Thyroid gland (tissue), 4 donors: ENCODE measurements at regions not wholly inside any gene's neighbourhood (a gene's known extent, or its start where the extent isn't known, plus 50 kb on each side); places are given as distances from the start of the nearest gene placed in this dataset.
A peak's percentile ranks its signal among the peaks of the same experiment; 100 is the strongest.
"Not testable (repeated sequence)": the region's sequence is repeated elsewhere in the genome, so short reads cannot be mapped to it uniquely, and the experiment has no call there.

Experiments
- DNase-seq, 2 donors: peaks; one replicate each; pipeline ENCODE4 v3.0.0-alpha.2; 2019
- H3K27ac ChIP-seq, 3 donors: fragments of 200-600 bp; sonication (generic); 1 replicate in 2 of 3; 2 replicates in 1 of 3; pipeline ENCODE4 v1.5.1; 2016 to 2019; ENCODE audit warnings: mild to moderate bottlenecking in 1 of 3, moderate library complexity in 1 of 3
- H3K27me3 ChIP-seq: fragments of 200-600 bp; sonication (generic); one replicate; pipeline ENCODE4 v1.5.1; 2019
- H3K36me3 ChIP-seq, 2 donors: fragments of 200-600 bp; sonication (generic); one replicate each; pipeline ENCODE4 v1.5.1; 2016 to 2019
- H3K4me1 ChIP-seq, 2 donors: fragments of 200-600 bp; sonication (generic); one replicate each; pipeline ENCODE4 v1.5.1; 2017 to 2019
- H3K4me3 ChIP-seq, 3 donors: fragments of 200-600 bp; sonication (generic); replicated peaks in 1 of 3; 1 replicate in 2 of 3; 2 replicates in 1 of 3; pipeline ENCODE4 v1.5.1; 2016; ENCODE audit warnings: mild to moderate bottlenecking in 1 of 3
- H3K9me3 ChIP-seq: fragments of 200-600 bp; sonication (generic); one replicate; pipeline ENCODE4 v1.5.1; 2017
- POLR2A ChIP-seq, 2 donors: fragments of 450-650 bp; IDR thresholded peaks; one replicate each; pipeline ENCODE4 v1.6.1; 2017; ENCODE audit warnings: antibody characterized with exemption in 2 of 2, mild to moderate bottlenecking in 2 of 2, moderate library complexity in 1 of 2
- WGBS, 2 donors: methylation state at CpG; one replicate each; pipeline ENCODE4 v1.1.5; 2017; 5-methylcytosine and 5-hydroxymethylcytosine counted together
- intact Hi-C: fragments of 100-400 bp; cut with DNase I; formaldehyde crosslinking; loops from one replicate; pipeline ENCODE4 v1.15.1; 2023
- TF ChIP-seq, protein P1 (sequence below), 6 experiments: fragments of 200-600 bp in 3 of 6; fragments of 450-650 bp in 3 of 6; sonication (generic) in 3 of 6; IDR thresholded peaks; one replicate each; pipeline ENCODE4 v1.5.1; 2016 to 2019; ENCODE audit warnings: antibody characterized with exemption in 6 of 6, mild to moderate bottlenecking in 2 of 6, inconsistent platforms in 1 of 6, moderate library complexity in 1 of 6

DNA sequence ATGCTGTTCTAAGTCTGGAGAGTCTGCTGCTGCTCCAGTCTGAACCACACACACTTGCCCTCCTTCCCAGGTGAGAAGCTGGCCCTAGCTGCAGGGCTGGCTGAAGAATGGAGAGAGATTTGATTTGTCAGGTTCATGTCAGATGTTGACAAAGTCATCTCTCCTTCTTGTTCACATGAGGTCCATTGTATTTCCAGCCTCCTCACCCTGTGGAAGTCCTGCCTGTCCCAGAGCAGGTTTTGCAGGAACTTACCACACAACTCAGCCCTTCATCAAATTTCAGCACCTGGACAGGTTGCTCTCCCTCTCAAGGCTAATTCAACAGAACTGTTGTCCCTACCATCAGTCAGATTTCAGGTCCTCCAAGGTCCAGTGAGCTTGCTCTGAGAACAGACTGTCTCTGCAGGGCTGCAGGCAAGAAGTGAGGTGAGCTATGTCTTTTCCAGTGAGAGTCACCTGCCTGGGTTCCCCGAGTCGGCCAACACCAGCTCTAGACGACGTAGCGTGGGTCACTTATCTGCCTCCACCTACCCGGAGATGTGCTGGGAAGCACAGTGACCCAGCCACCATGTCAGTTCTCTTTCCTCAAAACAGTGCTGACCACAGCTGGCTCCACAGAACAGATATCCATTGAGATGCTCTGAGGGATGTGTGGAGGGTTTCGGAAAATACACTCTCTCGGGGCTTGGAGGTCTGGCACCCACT lies 58.0 kb upstream of the CD93 start:
- peaks cover 6 to 43% of the 10 kb centered on the region in 2 donors for H3K4me1 ChIP-seq
- no peaks in the 10 kb centered on the region for H3K9me3 ChIP-seq
- TF ChIP-seq POLR2A (IDR thresholded peaks at IDR 0.05) = no peak
- TF ChIP-seq, protein P1, sequence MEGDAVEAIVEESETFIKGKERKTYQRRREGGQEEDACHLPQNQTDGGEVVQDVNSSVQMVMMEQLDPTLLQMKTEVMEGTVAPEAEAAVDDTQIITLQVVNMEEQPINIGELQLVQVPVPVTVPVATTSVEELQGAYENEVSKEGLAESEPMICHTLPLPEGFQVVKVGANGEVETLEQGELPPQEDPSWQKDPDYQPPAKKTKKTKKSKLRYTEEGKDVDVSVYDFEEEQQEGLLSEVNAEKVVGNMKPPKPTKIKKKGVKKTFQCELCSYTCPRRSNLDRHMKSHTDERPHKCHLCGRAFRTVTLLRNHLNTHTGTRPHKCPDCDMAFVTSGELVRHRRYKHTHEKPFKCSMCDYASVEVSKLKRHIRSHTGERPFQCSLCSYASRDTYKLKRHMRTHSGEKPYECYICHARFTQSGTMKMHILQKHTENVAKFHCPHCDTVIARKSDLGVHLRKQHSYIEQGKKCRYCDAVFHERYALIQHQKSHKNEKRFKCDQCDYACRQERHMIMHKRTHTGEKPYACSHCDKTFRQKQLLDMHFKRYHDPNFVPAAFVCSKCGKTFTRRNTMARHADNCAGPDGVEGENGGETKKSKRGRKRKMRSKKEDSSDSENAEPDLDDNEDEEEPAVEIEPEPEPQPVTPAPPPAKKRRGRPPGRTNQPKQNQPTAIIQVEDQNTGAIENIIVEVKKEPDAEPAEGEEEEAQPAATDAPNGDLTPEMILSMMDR (IDR thresholded peaks at IDR 0.05) = no peak
- intact Hi-C loops = no loop called here
- no peak for DNase-seq
- H3K27ac ChIP-seq = no peak overlapping the region
- WGBS, 2 donors = 90 to 95% methylated on average over 8 of the region's 8 CpGs
- H3K27me3 ChIP-seq = no peaks in the 10 kb centered on the region
- H3K4me3 ChIP-seq = no peak overlapping the region
- no peaks in the 10 kb centered on the region for H3K36me3 ChIP-seq

DNA sequence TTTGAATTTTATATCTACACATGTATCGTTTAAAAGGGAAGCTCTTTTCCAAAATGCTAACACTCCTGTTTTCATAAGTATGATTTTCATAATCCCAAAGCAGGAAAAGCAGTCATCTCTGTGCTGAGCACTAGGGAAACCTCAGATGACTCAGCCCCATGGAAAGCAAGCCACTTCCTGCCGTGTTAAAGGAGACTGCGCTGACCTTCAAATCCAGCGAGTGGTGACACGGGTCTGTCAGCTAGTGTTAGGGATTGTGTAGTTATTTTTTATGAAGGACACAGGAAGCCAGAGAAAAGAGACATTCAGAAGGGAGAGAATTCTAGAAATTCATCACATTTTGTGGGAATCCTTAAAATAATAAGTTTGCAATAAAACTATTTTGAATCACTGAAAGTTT lies 57.0 kb upstream of the CD93 start:
- Histone ChIP-seq H3K27me3 (no peaks in the 10 kb centered on the region), H3K4me3 (no peak overlapping the region), H3K4me1 (peaks cover 6 to 38% of the 10 kb centered on the region in 2 donors), H3K36me3 (no peaks in the 10 kb centered on the region), H3K9me3 (no peaks in the 10 kb centered on the region), H3K27ac (peak overlapping the region; percentile 58 to 71 (median 66))
- intact Hi-C loops = no loop called here
- DNase-seq = peak in 1 of 2 donors; percentile 29
- 44 to 60% methylated on average over 5 of the region's 5 CpGs for WGBS, 2 donors
- TF ChIP-seq POLR2A (IDR thresholded peaks at IDR 0.05) = no peak

DNA sequence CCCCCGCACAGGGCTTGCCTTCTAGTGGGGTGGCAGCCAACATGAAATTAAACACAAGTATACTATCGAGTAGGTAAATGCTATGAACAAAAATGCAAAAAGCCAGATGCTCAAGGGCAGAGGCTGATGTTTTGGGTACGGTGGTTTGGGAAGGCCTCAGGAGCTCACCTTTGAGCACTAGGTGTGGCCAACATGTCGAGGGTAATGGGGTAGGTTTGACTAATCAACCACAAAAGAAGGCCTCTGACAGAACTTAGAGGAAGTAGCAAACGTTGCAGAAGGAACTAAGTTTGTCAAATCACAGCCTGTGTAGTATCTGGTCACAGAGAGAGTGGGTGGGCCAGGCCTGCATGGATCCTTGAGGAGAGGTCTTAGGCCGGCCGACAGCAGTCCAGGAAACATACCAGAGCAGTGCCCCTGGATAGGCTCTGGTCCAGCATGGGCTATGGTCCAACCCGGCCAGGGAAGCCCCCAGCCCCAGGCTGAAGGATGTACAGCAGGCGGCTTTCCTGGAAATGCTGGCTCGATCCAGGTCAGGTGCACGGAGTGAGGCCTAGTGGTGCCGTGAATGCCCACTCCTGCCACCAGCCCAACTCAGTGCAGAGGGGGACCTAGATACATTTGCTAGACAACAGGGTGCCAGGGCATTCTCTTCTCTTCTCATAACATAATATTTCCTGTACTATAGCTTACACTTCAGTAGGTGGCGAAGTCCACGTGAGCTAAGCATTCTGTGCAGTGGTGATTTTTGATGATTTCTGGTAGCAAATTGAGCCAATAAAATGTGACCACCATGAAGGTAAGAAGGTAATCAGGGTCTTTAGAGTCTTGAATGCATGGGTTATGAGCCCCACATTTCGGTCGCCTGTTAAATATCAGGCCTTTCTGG lies 56.3 kb upstream of the CD93 start:
- DNase-seq = peak in 1 of 2 donors; percentile 4
- 84 to 89% methylated on average over 12 to 15 of the region's 16 CpGs for WGBS, 2 donors
- Histone ChIP-seq H3K36me3 (no peaks in the 10 kb centered on the region), H3K4me1 (peaks cover 6 to 31% of the 10 kb centered on the region in 2 donors), H3K9me3 (no peaks in the 10 kb centered on the region), H3K27ac (peak overlapping the region; percentile 58 to 71 (median 66)), H3K27me3 (no peaks in the 10 kb centered on the region), H3K4me3 (no peak overlapping the region)
- intact Hi-C loops = no loop called here
- TF ChIP-seq POLR2A (IDR thresholded peaks at IDR 0.05) = no peak
- TF ChIP-seq, protein P1 (IDR thresholded peaks at IDR 0.05) = no peak

DNA sequence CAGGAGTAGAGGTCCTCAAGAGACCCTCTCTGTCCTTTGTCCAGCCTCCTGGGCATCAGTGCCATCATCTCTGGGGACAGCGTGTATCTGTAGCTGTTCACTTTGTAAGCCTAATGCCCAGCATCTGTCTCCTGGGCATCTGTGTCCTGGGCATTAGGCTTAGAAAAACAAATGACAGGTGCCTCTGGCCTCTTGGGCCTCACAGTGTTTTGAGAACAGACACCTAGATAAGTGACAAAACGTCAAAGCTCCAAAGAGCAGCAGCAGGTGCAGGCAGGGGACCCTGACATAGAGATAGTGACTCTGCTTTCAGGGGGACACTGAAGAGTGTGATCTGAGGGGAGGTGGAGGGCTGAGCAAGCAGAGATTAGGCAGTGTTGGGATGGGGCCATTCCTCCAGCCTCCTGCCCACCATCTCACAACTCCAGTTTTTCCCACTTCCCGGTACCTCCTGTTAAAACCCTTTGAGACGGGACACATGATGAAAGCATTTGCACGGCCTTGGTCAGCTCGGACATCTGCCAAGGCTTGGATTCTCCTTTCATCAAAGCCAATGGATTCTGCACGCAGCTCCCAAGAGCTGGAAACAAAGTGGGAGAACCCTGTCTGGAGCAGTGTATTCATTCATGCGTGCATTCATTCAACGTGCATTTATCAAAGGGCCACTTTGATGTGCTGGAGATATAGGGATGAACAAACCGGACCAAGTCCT lies 55.5 kb upstream of the CD93 start:
- peaks cover 6 to 27% of the 10 kb centered on the region in 2 donors for H3K4me1 ChIP-seq
- H3K4me3 ChIP-seq = no peak overlapping the region
- H3K27me3 ChIP-seq = no peaks in the 10 kb centered on the region
- H3K9me3 ChIP-seq = no peaks in the 10 kb centered on the region
- H3K36me3 ChIP-seq = no peaks in the 10 kb centered on the region
- DNase-seq = no peak
- peak overlapping the region in 1 of 3 donors; percentile 71 for H3K27ac ChIP-seq
- intact Hi-C loops = no loop called here
- 78 to 80% methylated on average over 10 of the region's 10 CpGs for WGBS, 2 donors
- no peak for TF ChIP-seq POLR2A (IDR thresholded peaks at IDR 0.05)
- TF ChIP-seq, protein P1 (IDR thresholded peaks at IDR 0.05) = no peak

DNA sequence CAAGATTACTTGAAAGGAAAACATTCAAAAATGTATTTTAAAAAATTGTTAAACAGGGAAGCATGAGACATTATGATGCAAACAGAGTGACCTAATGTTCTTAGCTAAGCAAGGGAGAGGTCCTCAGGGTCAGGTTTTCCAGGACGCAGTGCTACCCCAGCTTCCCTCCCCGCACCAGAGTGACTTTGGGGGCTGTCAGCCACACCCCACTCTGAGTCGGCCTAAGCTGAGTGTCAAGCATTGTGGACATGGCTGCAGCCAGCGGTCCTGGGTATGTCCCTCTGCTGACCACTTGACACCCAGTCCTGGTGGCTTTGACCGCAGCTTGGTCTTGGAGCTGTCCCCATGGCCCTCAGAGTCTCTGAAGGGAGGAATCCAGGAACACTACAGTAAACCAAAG lies 54.9 kb upstream of the CD93 start:
- Histone ChIP-seq H3K4me1 (peaks cover 6 to 27% of the 10 kb centered on the region in 2 donors), H3K36me3 (no peaks in the 10 kb centered on the region), H3K27ac (no peak overlapping the region), H3K27me3 (no peaks in the 10 kb centered on the region), H3K4me3 (no peak overlapping the region), H3K9me3 (no peaks in the 10 kb centered on the region)
- intact Hi-C loops = no loop called here
- no peak for DNase-seq
- WGBS, 2 donors = 94 to 95% methylated on average over 4 to 5 of the region's 5 CpGs
- TF ChIP-seq, protein P1 (IDR thresholded peaks at IDR 0.05) = no peak
- no peak for TF ChIP-seq POLR2A (IDR thresholded peaks at IDR 0.05)

DNA sequence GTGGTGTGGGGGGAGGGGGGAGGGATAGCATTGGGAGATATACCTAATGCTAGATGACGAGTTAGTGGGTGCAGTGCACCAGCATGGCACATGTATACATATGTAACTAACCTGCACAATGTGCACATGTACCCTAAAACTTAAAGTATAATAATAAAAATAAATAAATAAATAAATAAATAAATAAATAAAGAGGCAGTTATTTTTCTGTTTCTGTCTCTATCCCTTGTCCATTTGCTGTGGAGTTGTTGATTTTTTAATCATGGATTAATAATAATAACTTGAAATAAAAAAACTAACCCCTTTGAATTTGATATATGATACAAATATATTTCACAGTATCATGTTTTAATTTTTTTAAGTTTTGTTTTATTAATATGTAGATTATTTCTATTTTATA lies 53.9 kb upstream of the CD93 start:
- WGBS, 2 donors = 88 to 100% methylated on average over 1 of the region's 1 CpG
- H3K27me3 ChIP-seq, H3K27ac ChIP-seq, H3K9me3 ChIP-seq, H3K4me3 ChIP-seq, DNase-seq, H3K36me3 ChIP-seq, intact Hi-C loops: not testable (repeated sequence)
- peaks cover 6 to 21% of the 10 kb centered on the region in 2 donors for H3K4me1 ChIP-seq
